Ishikawa (cell line): ENCODE measurements at regions not wholly inside any gene's neighbourhood (a gene's known extent, or its start where the extent isn't known, plus 50 kb on each side); places are given as distances from the start of the nearest gene placed in this dataset.

Source experiments
- CEBPB ChIP-seq: IDR thresholded peaks from 2 replicates; pipeline ENCODE4 v1.6.1; 2012
- CREB1 ChIP-seq: IDR thresholded peaks from 2 replicates; pipeline ENCODE4 v1.6.1; 2012; ENCODE audit warnings: low read depth
- EGR1 ChIP-seq: IDR thresholded peaks from 2 replicates; pipeline ENCODE4 v1.6.1; 2012
- EP300 ChIP-seq: IDR thresholded peaks from 2 replicates; pipeline ENCODE4 v1.6.1; 2012; ENCODE audit warnings: borderline replicate concordance
- FOXM1 ChIP-seq: IDR thresholded peaks from 2 replicates; pipeline ENCODE4 v1.6.1; 2012; ENCODE audit warnings: low read depth, borderline replicate concordance
- NFIC ChIP-seq: IDR thresholded peaks from 2 replicates; pipeline ENCODE4 v1.6.1; 2012
- RAD21 ChIP-seq: IDR thresholded peaks from 2 replicates; pipeline ENCODE4 v1.6.1; 2012; ENCODE audit warnings: low read depth
- TAF1 ChIP-seq: IDR thresholded peaks from 2 replicates; pipeline ENCODE4 v1.6.1; 2012; ENCODE audit warnings: low read depth, mild to moderate bottlenecking
- TEAD4 ChIP-seq: IDR thresholded peaks from 2 replicates; pipeline ENCODE4 v1.6.1; 2012
- YY1 ChIP-seq: IDR thresholded peaks from 2 replicates; pipeline ENCODE4 v1.6.1; 2012; ENCODE audit warnings: low read depth
- TF ChIP-seq, protein P1 (sequence below): IDR thresholded peaks from 2 replicates; pipeline ENCODE4 v1.6.1; 2012
- TF ChIP-seq, protein P2 (sequence below): IDR thresholded peaks from 2 replicates; pipeline ENCODE4 v1.6.1; 2012; ENCODE audit warnings: low read depth, mild to moderate bottlenecking
- TF ChIP-seq, protein P3 (sequence below): IDR thresholded peaks from 2 replicates; pipeline ENCODE4 v1.6.1; 2012

DNA sequence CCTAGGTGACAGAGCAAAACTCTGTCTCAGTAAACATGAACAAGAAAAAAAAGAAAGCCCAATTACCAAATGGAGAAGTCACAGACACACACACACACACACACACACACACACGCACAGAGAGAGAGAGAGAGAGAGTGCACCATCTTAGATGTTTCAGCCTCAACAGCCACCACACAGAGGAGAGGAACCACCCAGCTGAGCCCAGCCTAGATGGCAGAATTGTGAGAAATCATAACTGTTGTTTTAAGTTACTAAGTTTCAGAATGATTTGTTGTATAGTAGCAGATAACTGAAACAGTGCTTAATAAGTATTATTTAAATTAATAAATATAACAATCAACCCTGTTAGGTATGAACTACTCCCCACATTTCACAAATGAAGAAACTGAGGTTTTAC is 321.2 kb downstream of the ZNF621 start:
- TF ChIP-seq TEAD4: no peak
- TF ChIP-seq, protein P1, sequence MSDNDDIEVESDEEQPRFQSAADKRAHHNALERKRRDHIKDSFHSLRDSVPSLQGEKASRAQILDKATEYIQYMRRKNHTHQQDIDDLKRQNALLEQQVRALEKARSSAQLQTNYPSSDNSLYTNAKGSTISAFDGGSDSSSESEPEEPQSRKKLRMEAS: no peak
- no peak for TF ChIP-seq CREB1
- no peak for TF ChIP-seq EP300
- no peak for TF ChIP-seq CEBPB
- no peak for TF ChIP-seq TAF1
- TF ChIP-seq, protein P2, sequence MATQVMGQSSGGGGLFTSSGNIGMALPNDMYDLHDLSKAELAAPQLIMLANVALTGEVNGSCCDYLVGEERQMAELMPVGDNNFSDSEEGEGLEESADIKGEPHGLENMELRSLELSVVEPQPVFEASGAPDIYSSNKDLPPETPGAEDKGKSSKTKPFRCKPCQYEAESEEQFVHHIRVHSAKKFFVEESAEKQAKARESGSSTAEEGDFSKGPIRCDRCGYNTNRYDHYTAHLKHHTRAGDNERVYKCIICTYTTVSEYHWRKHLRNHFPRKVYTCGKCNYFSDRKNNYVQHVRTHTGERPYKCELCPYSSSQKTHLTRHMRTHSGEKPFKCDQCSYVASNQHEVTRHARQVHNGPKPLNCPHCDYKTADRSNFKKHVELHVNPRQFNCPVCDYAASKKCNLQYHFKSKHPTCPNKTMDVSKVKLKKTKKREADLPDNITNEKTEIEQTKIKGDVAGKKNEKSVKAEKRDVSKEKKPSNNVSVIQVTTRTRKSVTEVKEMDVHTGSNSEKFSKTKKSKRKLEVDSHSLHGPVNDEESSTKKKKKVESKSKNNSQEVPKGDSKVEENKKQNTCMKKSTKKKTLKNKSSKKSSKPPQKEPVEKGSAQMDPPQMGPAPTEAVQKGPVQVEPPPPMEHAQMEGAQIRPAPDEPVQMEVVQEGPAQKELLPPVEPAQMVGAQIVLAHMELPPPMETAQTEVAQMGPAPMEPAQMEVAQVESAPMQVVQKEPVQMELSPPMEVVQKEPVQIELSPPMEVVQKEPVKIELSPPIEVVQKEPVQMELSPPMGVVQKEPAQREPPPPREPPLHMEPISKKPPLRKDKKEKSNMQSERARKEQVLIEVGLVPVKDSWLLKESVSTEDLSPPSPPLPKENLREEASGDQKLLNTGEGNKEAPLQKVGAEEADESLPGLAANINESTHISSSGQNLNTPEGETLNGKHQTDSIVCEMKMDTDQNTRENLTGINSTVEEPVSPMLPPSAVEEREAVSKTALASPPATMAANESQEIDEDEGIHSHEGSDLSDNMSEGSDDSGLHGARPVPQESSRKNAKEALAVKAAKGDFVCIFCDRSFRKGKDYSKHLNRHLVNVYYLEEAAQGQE: no peak
- TF ChIP-seq RAD21: no peak
- no peak for TF ChIP-seq FOXM1
- TF ChIP-seq, protein P3, sequence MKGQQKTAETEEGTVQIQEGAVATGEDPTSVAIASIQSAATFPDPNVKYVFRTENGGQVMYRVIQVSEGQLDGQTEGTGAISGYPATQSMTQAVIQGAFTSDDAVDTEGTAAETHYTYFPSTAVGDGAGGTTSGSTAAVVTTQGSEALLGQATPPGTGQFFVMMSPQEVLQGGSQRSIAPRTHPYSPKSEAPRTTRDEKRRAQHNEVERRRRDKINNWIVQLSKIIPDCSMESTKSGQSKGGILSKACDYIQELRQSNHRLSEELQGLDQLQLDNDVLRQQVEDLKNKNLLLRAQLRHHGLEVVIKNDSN: no peak
- TF ChIP-seq YY1: no peak
- no peak for TF ChIP-seq EGR1
- no peak for TF ChIP-seq NFIC
